HCT116 (cell line): ENCODE measurements at regions not wholly inside any gene's neighbourhood (a gene's known extent, or its start where the extent isn't known, plus 50 kb on each side); places are given as distances from the start of the nearest gene placed in this dataset.

Source experiments
- ATAC-seq: fragments of 200-7000 bp; cut with Tn5 transposase; 2 replicates; pipeline ENCODE4 v1.9.1; 2020; ENCODE audit warnings: mild to moderate bottlenecking, moderate library complexity
- BruUV-seq: library from RNA; stranded (reverse); fragments of 400-500 nt; replicated peaks from 2 replicates; lab custom pipeline; 2021; lab: Mats Ljungman, UMichigan
- CTCF ChIA-PET: fragments of 300-600 bp; sonication (Branson Sonifier 250); formaldehyde crosslinking; loops from one replicate; lab custom pipeline; 2021; ENCODE audit warnings: antibody characterized with exemption; lab: Charles Lee
- POLR2A ChIA-PET: fragments of 300-600, 350-600 bp; sonication (Branson Sonifier 250); formaldehyde crosslinking; loops from one replicate; lab custom pipeline; 2021; ENCODE audit warnings: antibody characterized with exemption; lab: Charles Lee
- RAD21 ChIA-PET, 2 experiments: fragments of 300-600 bp; sonication (Branson Sonifier 250); formaldehyde crosslinking; loops; one replicate each; lab custom pipeline; 2023; ENCODE audit warnings: low total read pairs in 2 of 2; ENCODE audit not compliant: uncharacterized antibody in 2 of 2, unreplicated experiment in 2 of 2, low non-redundant PET in 1 of 2; lab: Charles Lee
- DNase-seq: peaks from one replicate; pipeline ENCODE4 v3.0.0-alpha.2; 2010; ENCODE audit warnings: low read depth, low spot score
- H2AFZ ChIP-seq: fragments of 200-600 bp; shearing (Covaris generic), sonication (generic); 2 replicates; pipeline ENCODE4 v1.6.1; 2017; ENCODE audit warnings: low read depth, mixed run types, mixed read lengths, antibody characterized with exemption, low read length; ENCODE audit not compliant: poor library complexity, severe bottlenecking
- H3K27ac ChIP-seq: 2 replicates; pipeline ENCODE4 v1.5.1; 2012; ENCODE audit warnings: low read depth, low read length
- H3K27me3 ChIP-seq: fragments of 200-600 bp; sonication (generic); 2 replicates; pipeline ENCODE4 v1.6.1; 2016; ENCODE audit warnings: mixed run types, low read length, mixed read lengths; ENCODE audit not compliant: insufficient read depth
- H3K36me3 ChIP-seq, 2 experiments: fragments of 200-500 bp in 1 of 2; fragments of 200-600 bp in 1 of 2; sonication (Bioruptor generic) in 1 of 2; sonication (generic) in 1 of 2; 2 replicates each; pipeline versions ENCODE4 v1.5.1 to v1.6.1; 2014 to 2016; ENCODE audit warnings: low read length in 2 of 2, inconsistent platforms in 1 of 2, mixed read lengths in 1 of 2, mixed run types in 1 of 2; ENCODE audit not compliant: insufficient read depth in 2 of 2, control insufficient read depth in 1 of 2
- H3K4me1 ChIP-seq, 2 experiments: fragments of 200-600 bp in 1 of 2; sonication (generic) in 1 of 2; 2 replicates each; pipeline versions ENCODE4 v1.5.1 to v1.6.1; 2012 to 2017; ENCODE audit warnings: low read length in 2 of 2, inconsistent platforms in 1 of 2, mild to moderate bottlenecking in 1 of 2, mixed read lengths in 1 of 2, mixed run types in 1 of 2, moderate library complexity in 1 of 2; ENCODE audit not compliant: insufficient read depth in 2 of 2, control insufficient read depth in 1 of 2
- H3K4me2 ChIP-seq: fragments of 200-600 bp; sonication (generic); 2 replicates; pipeline ENCODE4 v1.6.1; 2017; ENCODE audit warnings: mixed run types, low read length, mixed read lengths
- H3K4me3 ChIP-seq, 2 experiments: fragments of 200-600 bp in 1 of 2; sonication (generic) in 1 of 2; replicated peaks in 1 of 2; 2 replicates each; pipeline ENCODE4 v1.5.1; 2011 to 2016; ENCODE audit warnings: low read length in 2 of 2, control low read depth in 1 of 2, low read depth in 1 of 2, mild to moderate bottlenecking in 1 of 2, mixed read lengths in 1 of 2, mixed run types in 1 of 2
- H3K79me2 ChIP-seq: fragments of 200-600 bp; sonication (generic); 2 replicates; pipeline ENCODE4 v1.6.1; 2017; ENCODE audit warnings: mild to moderate bottlenecking, mixed run types, low read length, moderate library complexity, mixed read lengths; ENCODE audit not compliant: insufficient read depth
- H3K9ac ChIP-seq: fragments of 200-600 bp; sonication (generic); 2 replicates; pipeline ENCODE4 v1.6.1; 2016; ENCODE audit warnings: low read length, mixed read lengths
- H3K9me2 ChIP-seq: fragments of 200-600 bp; sonication (generic), shearing (Covaris generic); 2 replicates; pipeline ENCODE4 v1.6.1; 2017; ENCODE audit warnings: mixed run types, mild to moderate bottlenecking, moderate library complexity; ENCODE audit not compliant: insufficient read depth
- H3K9me3 ChIP-seq, 2 experiments: fragments of 200-500 bp in 1 of 2; fragments of 200-600 bp in 1 of 2; sonication (Bioruptor generic) in 1 of 2; sonication (generic) in 1 of 2; 2 replicates each; pipeline ENCODE4 v1.6.1; 2014 to 2017; ENCODE audit warnings: low read length in 2 of 2, mixed read lengths in 2 of 2, inconsistent platforms in 1 of 2, low read depth in 1 of 2, mild to moderate bottlenecking in 1 of 2, mixed run types in 1 of 2, moderate library complexity in 1 of 2; ENCODE audit not compliant: control insufficient read depth in 1 of 2, insufficient read depth in 1 of 2
- H4K20me1 ChIP-seq: fragments of 200-600 bp; sonication (generic), shearing (Covaris generic); 2 replicates; pipeline ENCODE4 v1.6.1; 2017; ENCODE audit warnings: mixed run types, mild to moderate bottlenecking, moderate library complexity; ENCODE audit not compliant: insufficient read depth
- CEBPB ChIP-seq: IDR thresholded peaks from 2 replicates; pipeline ENCODE4 v1.6.1; 2012; ENCODE audit warnings: low read depth
- EGR1 ChIP-seq: IDR thresholded peaks from 2 replicates; pipeline ENCODE4 v1.6.1; 2012; ENCODE audit warnings: low read depth
- EZH2 ChIP-seq: fragments of 200-600 bp; sonication (generic); IDR thresholded peaks from 2 replicates; pipeline ENCODE4 v1.6.1; 2017; ENCODE audit warnings: antibody characterized with exemption, mixed run types
- MAX ChIP-seq: IDR thresholded peaks from 2 replicates; pipeline ENCODE4 v1.6.1; 2012
- POLR2AphosphoS5 ChIP-seq: IDR thresholded peaks from 2 replicates; pipeline ENCODE4 v1.6.1; 2011; ENCODE audit warnings: mild to moderate bottlenecking, low read depth, low read length, moderate library complexity
- RAD21 ChIP-seq: IDR thresholded peaks from 2 replicates; pipeline ENCODE4 v1.6.1; 2012; ENCODE audit warnings: low read depth, mild to moderate bottlenecking
- SIN3A ChIP-seq: IDR thresholded peaks from 2 replicates; pipeline ENCODE4 v1.6.1; 2012; ENCODE audit warnings: low read depth
- SP1 ChIP-seq: IDR thresholded peaks from 2 replicates; pipeline ENCODE4 v1.6.1; 2012; ENCODE audit warnings: low read depth
- YY1 ChIP-seq: IDR thresholded peaks from 2 replicates; pipeline ENCODE4 v1.6.1; 2011; ENCODE audit warnings: low read length, low read depth, moderate library complexity, mild to moderate bottlenecking; ENCODE audit not compliant: insufficient replicate concordance; ENCODE audit errors: extremely low read depth
- ZBTB33 ChIP-seq: IDR thresholded peaks from 2 replicates; pipeline ENCODE4 v1.6.1; 2011; ENCODE audit warnings: mild to moderate bottlenecking, low read length, moderate library complexity; ENCODE audit not compliant: insufficient replicate concordance; ENCODE audit errors: extremely low read depth
- ZNF274 ChIP-seq: fragments of 200-500 bp; sonication (Bioruptor generic); IDR thresholded peaks from 2 replicates; pipeline ENCODE4 v1.6.1; 2014; ENCODE audit warnings: mild to moderate bottlenecking, low read depth, low read length, inconsistent platforms
- intact Hi-C: fragments of 100-400 bp; cut with micrococcal nuclease; formaldehyde crosslinking; loops from 2 replicates; pipeline ENCODE4 v1.10.0; 2022
- TF ChIP-seq, protein P1 (sequence below): IDR thresholded peaks from 2 replicates; pipeline ENCODE4 v1.6.1; 2012

DNA sequence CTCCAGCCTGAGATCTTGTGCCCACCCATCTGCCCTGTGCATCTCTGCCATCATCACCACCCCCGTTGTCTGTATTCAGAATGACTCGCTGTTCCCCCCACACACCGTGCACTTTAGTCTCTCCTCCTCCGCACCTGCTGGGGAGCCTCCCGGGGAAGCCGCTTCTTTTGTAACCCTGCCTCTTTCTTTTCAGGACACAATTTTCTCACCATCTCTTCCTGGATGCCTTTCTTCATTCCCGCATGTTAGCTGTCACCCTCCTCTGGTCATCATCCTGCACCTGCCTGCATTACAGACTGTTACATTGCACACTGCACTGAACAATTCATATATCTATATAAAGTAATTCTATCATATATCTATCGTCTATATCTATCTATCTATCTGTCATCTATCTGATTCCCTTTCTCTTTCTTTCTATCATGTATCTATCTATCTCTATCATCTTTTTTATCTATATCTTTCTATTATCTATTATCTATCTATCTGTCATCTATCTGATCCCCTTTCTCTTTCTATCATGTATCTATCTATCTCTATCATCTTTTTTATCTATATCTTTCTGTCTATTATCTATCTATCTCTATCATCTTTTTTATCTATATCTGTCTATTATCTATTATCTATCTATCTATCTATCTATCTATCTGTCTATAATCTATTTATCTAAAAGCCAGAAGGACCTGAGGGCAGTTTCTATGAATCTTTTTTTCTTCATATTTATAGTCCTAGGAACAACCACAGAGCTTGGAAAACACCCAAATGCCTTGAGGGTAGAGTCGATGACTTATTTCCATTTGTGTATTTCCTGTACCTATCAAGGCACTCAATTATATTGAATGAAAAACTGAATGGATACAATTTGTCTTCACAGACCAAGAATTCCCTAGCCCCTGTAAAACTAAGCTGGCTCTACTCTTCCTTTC is 642.5 kb downstream of the ACTR3B start (continued):
- no peak for TF ChIP-seq EZH2
- TF ChIP-seq RAD21 = no peak
- TF ChIP-seq EGR1 = no peak

- no peak for DNase-seq
- TF ChIP-seq POLR2AphosphoS5 = no peak
- no peak for TF ChIP-seq ZBTB33
- TF ChIP-seq CEBPB = no peak
- TF ChIP-seq MAX = no peak
- TF ChIP-seq RAD21 = no peak
- no peak for TF ChIP-seq SIN3A
- TF ChIP-seq SP1 = no peak
- TF ChIP-seq, protein P1, sequence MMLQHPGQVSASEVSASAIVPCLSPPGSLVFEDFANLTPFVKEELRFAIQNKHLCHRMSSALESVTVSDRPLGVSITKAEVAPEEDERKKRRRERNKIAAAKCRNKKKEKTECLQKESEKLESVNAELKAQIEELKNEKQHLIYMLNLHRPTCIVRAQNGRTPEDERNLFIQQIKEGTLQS = no peak
- TF ChIP-seq ZNF274 = no peak
- TF ChIP-seq YY1 = no peak
- H3K9me2 ChIP-seq = no peaks in the 10 kb centered on the region
- POLR2A ChIA-PET = no interaction called here
- RAD21 ChIA-PET = no interaction called here
- peaks cover 0 to 13% of the 10 kb centered on the region in 2 experiments; a peak in 2 of 4 replicates for H3K9me3 ChIP-seq
- H3K4me1 ChIP-seq = no peaks in the 10 kb centered on the region
- CTCF ChIA-PET = no interaction called here
- H3K4me3 ChIP-seq = no peak overlapping the region
- H3K4me2 ChIP-seq = no peak overlapping the region
- H2AFZ ChIP-seq = no peak overlapping the region
- H3K9ac ChIP-seq = no peak overlapping the region
- BruUV-seq = no TSS peak
- H4K20me1 ChIP-seq = no peaks in the 10 kb centered on the region
- no peaks in the 10 kb centered on the region for H3K36me3 ChIP-seq
- no peak overlapping the region for H3K27ac ChIP-seq
- no peaks in the 10 kb centered on the region for H3K79me2 ChIP-seq
- no peak for ATAC-seq
- intact Hi-C loops = no loop called here
- H3K27me3 ChIP-seq = no peaks in the 10 kb centered on the region
Observed at GRCh38 chr7:153402721-153403541, 643.4 kb downstream of the ACTR3B start.
